ENCODE measurements at regions not wholly inside any gene's neighbourhood (a gene's known extent, or its start where the extent isn't known, plus 50 kb on each side); places are given as distances from the start of the nearest gene placed in this dataset.
"Not testable (repeated sequence)": the region's sequence is repeated elsewhere in the genome, so short reads cannot be mapped to it uniquely, and the experiment has no call there.

- H3K4me3 Mint-ChIP-seq: no peak overlapping the region
- no peak overlapping the region for H3K27ac Mint-ChIP-seq
- H3K4me1 Mint-ChIP-seq (ENCODE audit: low read depth): peaks cover 16% of the 10 kb centered on the region
- intact Hi-C loops (cut with micrococcal nuclease): no loop called here
- H3K36me3 Mint-ChIP-seq (ENCODE audit: low read depth): peaks cover 17% of the 10 kb centered on the region
- no peaks in the 10 kb centered on the region for H3K9me3 Mint-ChIP-seq
- no peak for DNase-seq (ENCODE audit: low spot score)
- H3K27me3 Mint-ChIP-seq (ENCODE audit: insufficient read depth): no peaks in the 10 kb centered on the region
Measured at GRCh38 chr12:46478123-46478522, 105.5 kb upstream of the SLC38A2 start.

DNA sequence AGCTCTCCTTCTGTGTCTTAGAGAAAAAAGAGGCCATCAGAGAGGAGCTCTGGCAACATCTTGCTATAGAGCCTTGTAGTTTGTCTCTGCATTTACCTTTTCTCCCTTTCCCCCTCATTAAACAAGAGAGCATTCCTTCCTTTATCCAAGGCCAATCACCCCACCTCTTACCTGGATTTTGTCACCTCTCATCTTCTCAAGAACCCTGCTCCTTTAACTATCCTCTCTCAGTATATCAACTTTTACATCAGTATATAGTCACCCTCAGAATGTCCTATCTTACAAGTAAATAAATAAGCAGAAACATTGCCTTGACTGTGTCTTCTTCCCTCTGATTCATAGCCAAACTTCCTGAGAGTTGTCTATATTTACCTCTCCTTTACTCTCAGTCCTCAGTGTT, 105.0 kb upstream of the SLC38A2 start:
- Mint-ChIP-seq H3K36me3 (ENCODE audit: low read depth) (peaks cover 17% of the 10 kb centered on the region), H3K27me3 (ENCODE audit: insufficient read depth) (no peaks in the 10 kb centered on the region), H3K27ac (peak overlapping the region; percentile 7), H3K4me3 (no peak overlapping the region), H3K4me1 (ENCODE audit: low read depth) (peaks cover 17% of the 10 kb centered on the region), H3K9me3 (no peaks in the 10 kb centered on the region)
- DNase-seq (ENCODE audit: low spot score): no peak
- intact Hi-C loops (cut with micrococcal nuclease): no loop called here

DNA sequence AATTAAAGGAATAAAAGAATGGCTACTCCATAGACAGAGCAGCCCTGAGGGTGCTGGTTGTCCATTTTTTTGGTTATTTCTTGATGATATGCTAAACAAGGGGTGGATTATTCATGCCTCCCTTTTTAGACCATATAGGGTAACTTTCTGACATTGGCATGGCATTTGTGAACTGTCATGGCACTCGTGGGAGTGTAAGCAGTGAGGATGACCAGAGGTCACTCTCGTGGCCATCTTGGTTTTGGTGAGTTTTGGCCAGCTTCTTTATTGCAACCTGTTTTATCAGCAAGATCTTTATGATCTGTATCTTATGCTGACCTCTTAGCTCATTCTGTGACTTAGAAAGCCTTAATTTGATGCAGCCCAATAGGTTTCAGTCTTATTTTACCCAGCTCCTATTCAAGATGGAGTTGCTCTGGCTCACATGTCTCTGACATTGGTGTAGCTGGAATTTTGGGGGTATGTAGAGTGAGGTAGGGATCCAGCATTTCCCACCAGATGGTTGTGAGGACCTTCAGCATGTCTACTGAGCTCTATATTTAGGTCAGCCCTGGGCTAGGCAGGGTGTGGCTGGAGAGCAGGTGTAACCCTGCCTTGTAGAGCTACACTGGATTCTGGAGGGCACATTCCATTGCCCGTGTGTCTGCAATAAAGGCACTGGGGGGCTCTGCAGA, 103.5 kb upstream of the SLC38A2 start:
- H3K9me3 Mint-ChIP-seq: no peaks in the 10 kb centered on the region
- peaks cover 11% of the 10 kb centered on the region for H3K36me3 Mint-ChIP-seq (ENCODE audit: low read depth)
- H3K27ac Mint-ChIP-seq: no peak overlapping the region
- intact Hi-C loops (cut with micrococcal nuclease): no loop called here
- H3K27me3 Mint-ChIP-seq (ENCODE audit: insufficient read depth): no peaks in the 10 kb centered on the region
- H3K4me1 Mint-ChIP-seq (ENCODE audit: low read depth): peaks cover 27% of the 10 kb centered on the region
- no peak for DNase-seq (ENCODE audit: low spot score)
- no peak overlapping the region for H3K4me3 Mint-ChIP-seq

DNA sequence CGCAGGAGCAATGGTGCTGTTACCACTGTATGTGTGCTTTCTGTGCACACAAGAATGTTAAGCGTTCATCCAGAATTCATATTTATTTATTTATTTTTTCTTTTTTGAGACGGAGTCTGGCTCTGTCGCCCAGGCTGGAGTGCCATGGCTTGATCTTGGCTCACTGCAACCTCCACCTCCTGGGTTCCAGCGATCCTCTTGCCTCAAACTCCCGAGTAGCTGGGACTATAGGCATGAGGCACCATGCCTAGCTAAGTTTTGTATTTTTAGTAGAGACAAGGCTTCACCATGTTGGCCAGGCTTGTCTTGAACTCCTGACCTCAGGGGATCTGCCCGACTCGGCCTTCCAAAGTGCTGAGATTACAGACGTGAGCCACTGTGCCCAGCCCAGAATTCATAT, 101.8 kb upstream of the SLC38A2 start:
- H3K27ac Mint-ChIP-seq; H3K9me3 Mint-ChIP-seq; H3K36me3 Mint-ChIP-seq (ENCODE audit: low read depth); H3K4me3 Mint-ChIP-seq; H3K27me3 Mint-ChIP-seq (ENCODE audit: insufficient read depth); DNase-seq (ENCODE audit: low spot score): not testable (repeated sequence)
- intact Hi-C loops (cut with micrococcal nuclease): loop anchor here (5.0 kb wide), 1 partner anchor 133 kb away; no protein-coding TSS in a partner anchor
- peaks cover 42% of the 10 kb centered on the region for H3K4me1 Mint-ChIP-seq (ENCODE audit: low read depth)

DNA sequence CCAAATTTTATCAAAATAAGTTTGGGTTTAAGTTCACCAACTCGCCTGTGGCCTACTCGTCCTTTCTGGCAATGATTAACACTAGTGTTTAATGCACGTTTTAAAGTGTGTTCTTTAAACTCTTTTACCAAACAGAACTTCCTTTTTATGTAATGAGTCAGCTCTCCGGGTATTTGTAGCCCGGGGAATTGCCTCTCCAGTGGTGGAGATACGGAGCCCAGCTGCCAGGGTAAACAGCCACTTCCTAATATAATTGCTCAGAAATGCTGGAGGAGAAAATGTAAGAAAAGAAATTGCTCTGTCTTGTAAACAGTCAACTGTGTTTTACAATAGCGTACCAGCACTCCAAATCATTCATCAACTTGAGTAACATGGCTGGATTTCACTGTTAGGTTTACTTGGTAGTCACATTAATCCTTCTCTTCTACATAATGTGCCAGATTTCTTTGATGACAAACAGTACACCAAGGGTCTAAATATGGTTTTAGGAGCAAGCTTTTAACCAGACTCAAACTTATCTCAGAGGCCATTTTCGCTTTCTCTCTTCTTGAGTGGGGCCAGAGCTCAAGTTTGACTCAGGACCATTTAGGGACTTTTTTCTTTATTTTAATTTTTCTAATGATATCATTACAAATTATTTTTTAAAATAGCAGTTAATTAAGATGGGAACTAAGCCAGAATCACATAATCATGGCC, 101.2 kb upstream of the SLC38A2 start:
- Mint-ChIP-seq H3K9me3 (no peaks in the 10 kb centered on the region), H3K27ac (peak overlapping the region; percentile 65), H3K4me3 (peak overlapping the region; percentile 51), H3K27me3 (ENCODE audit: insufficient read depth) (no peaks in the 10 kb centered on the region), H3K36me3 (ENCODE audit: low read depth) (peaks cover 7% of the 10 kb centered on the region), H3K4me1 (ENCODE audit: low read depth) (peaks cover 42% of the 10 kb centered on the region)
- no peak for DNase-seq (ENCODE audit: low spot score)
- intact Hi-C loops (cut with micrococcal nuclease): loop anchor here (5.0 kb wide), 1 partner anchor 134 kb away; no protein-coding TSS in a partner anchor

GRCh38 chr12:46472893-46473633, 100.5 kb upstream of the SLC38A2 start:
- Mint-ChIP-seq H3K9me3 (no peaks in the 10 kb centered on the region), H3K4me3 (no peak overlapping the region), H3K27ac (peak overlapping the region; percentile 65), H3K36me3 (ENCODE audit: low read depth) (peaks cover 6% of the 10 kb centered on the region), H3K4me1 (ENCODE audit: low read depth) (peaks cover 40% of the 10 kb centered on the region), H3K27me3 (ENCODE audit: insufficient read depth) (no peaks in the 10 kb centered on the region)
- no peak for DNase-seq (ENCODE audit: low spot score)
- intact Hi-C loops (cut with micrococcal nuclease): loop anchor here (5.0 kb wide), 1 partner anchor 134 kb away; no protein-coding TSS in a partner anchor

DNA sequence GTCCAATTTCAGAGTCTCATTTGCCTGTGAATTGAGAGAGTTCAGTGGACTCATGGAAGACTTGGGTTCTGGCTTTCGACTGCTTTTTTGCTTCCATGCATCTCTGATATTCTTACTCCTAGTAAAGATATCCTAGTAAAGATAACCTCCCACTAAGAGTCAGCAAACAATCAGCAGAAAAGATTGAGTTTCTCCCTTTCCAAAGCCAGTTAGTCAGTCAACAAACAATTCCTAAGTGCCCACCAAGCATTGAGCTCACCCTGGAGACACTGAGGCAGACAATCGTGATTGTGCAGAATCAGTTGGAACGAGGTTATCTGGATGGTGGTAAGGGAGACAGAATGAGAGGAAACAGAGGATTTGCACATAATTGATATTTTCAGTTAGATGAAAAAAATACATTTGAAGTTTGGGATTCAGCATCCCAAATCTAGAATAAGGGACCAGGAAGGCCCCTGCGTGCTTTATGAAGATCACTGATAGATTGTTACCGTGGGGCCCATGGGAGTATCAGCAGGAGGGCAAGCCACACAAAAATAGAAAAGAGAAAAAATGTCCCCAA, 99.7 kb upstream of the SLC38A2 start:
- DNase-seq (ENCODE audit: low spot score): no peak
- Mint-ChIP-seq H3K4me1 (ENCODE audit: low read depth) (peaks cover 32% of the 10 kb centered on the region), H3K9me3 (no peaks in the 10 kb centered on the region), H3K27me3 (ENCODE audit: insufficient read depth) (no peaks in the 10 kb centered on the region), H3K36me3 (ENCODE audit: low read depth) (peaks cover 3% of the 10 kb centered on the region), H3K4me3 (no peak overlapping the region), H3K27ac (no peak overlapping the region)
- intact Hi-C loops (cut with micrococcal nuclease): loop anchor here (5.0 kb wide), 1 partner anchor 135 kb away; no protein-coding TSS in a partner anchor

DNA sequence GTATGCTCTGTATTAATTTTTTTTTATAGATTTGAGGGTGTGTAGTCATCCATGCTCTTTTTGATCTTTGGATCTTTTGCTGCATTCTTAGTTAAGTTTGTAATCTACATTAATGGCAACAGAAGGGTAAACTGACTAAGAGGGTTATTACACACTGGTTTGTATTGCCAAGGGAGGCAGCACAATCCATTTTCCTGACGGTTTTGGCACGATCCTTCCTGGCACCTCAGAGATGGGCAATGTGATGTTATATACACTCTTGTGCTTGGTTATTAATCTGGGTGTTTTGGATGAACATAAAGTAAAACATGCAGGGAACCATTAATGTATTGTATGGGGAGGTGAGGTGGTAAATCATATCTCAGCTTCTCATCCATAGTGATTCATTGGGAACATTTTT, 98.8 kb upstream of the SLC38A2 start:
- H3K4me1 Mint-ChIP-seq (ENCODE audit: low read depth): peaks cover 32% of the 10 kb centered on the region
- intact Hi-C loops (cut with micrococcal nuclease): loop anchor here (5.0 kb wide), 1 partner anchor 136 kb away; no protein-coding TSS in a partner anchor
- no peaks in the 10 kb centered on the region for H3K9me3 Mint-ChIP-seq
- no peak for DNase-seq (ENCODE audit: low spot score)
- no peak overlapping the region for H3K27ac Mint-ChIP-seq
- peaks cover 3% of the 10 kb centered on the region for H3K36me3 Mint-ChIP-seq (ENCODE audit: low read depth)
- H3K4me3 Mint-ChIP-seq: no peak overlapping the region
- no peaks in the 10 kb centered on the region for H3K27me3 Mint-ChIP-seq (ENCODE audit: insufficient read depth)

- intact Hi-C loops (cut with micrococcal nuclease): loop anchor here (1.0 to 5.0 kb wide), 3 partner anchors 12 to 136 kb away; no protein-coding TSS in a partner anchor
- H3K27ac Mint-ChIP-seq: no peak overlapping the region
Measured at GRCh38 chr12:46470975-46471374, 98.4 kb upstream of the SLC38A2 start.

DNA sequence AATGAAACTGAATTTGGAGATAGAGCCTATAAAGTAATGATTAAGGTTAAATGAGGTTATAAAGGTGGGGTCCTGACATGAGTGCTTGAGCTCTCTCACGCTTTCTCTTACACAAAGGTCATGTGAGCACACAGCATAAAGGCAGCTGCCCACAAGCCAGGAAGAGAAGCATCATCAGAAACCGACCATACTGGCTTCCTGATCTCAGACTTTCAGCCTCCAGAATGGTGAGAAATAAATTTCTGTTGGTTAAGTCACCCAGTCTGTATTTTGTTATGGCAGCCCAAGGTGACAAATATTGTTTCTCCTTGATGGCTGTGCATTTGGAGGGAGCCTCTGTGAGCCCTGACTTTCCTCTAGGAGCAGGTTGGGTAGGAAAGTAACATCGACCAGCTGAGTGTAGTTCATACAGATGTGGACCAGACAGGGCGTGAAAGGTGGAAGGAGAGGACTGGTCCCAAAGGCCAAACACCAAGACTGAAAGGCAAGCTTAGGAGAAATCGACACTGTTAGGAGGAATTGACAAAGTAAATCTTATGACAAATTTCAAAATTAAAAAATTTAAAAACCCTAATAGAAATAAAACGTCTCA, 97.6 kb upstream of the SLC38A2 start:
- H3K4me1 Mint-ChIP-seq (ENCODE audit: low read depth): peaks cover 32% of the 10 kb centered on the region
- peak; percentile 16 for DNase-seq (ENCODE audit: low spot score)
- H3K27ac Mint-ChIP-seq: peak overlapping the region; percentile 91
- peaks cover 3% of the 10 kb centered on the region for H3K36me3 Mint-ChIP-seq (ENCODE audit: low read depth)
- H3K4me3 Mint-ChIP-seq: peak overlapping the region; percentile 77
- no peaks in the 10 kb centered on the region for H3K9me3 Mint-ChIP-seq
- intact Hi-C loops (cut with micrococcal nuclease): loop anchor here (1.0 to 5.0 kb wide), 3 partner anchors 11 to 137 kb away; no protein-coding TSS in a partner anchor
- no peaks in the 10 kb centered on the region for H3K27me3 Mint-ChIP-seq (ENCODE audit: insufficient read depth)

More at GRCh38 chr12:46470975-46471374, 98.4 kb upstream of the SLC38A2 start:
- no peak for DNase-seq (ENCODE audit: low spot score)
- H3K4me1 Mint-ChIP-seq (ENCODE audit: low read depth): peaks cover 32% of the 10 kb centered on the region
- H3K4me3 Mint-ChIP-seq: no peak overlapping the region
- H3K36me3 Mint-ChIP-seq (ENCODE audit: low read depth): peaks cover 3% of the 10 kb centered on the region
- H3K9me3 Mint-ChIP-seq: no peaks in the 10 kb centered on the region
- no peaks in the 10 kb centered on the region for H3K27me3 Mint-ChIP-seq (ENCODE audit: insufficient read depth)

GRCh38 chr12:46468813-46469212, 96.2 kb upstream of the SLC38A2 start:
- H3K4me1 Mint-ChIP-seq (ENCODE audit: low read depth): peaks cover 30% of the 10 kb centered on the region
- no peak overlapping the region for H3K4me3 Mint-ChIP-seq
- DNase-seq (ENCODE audit: low spot score): no peak
- H3K9me3 Mint-ChIP-seq: peaks cover 8% of the 10 kb centered on the region
- H3K36me3 Mint-ChIP-seq (ENCODE audit: low read depth): peaks cover 3% of the 10 kb centered on the region
- H3K27me3 Mint-ChIP-seq (ENCODE audit: insufficient read depth): no peaks in the 10 kb centered on the region
- intact Hi-C loops (cut with micrococcal nuclease): no loop called here
- no peak overlapping the region for H3K27ac Mint-ChIP-seq

GRCh38 chr12:46468160-46468559, 95.6 kb upstream of the SLC38A2 start:
- Mint-ChIP-seq H3K9me3 (peaks cover 8% of the 10 kb centered on the region), H3K4me3 (no peak overlapping the region), H3K27me3 (ENCODE audit: insufficient read depth) (no peaks in the 10 kb centered on the region), H3K4me1 (ENCODE audit: low read depth) (peaks cover 25% of the 10 kb centered on the region), H3K36me3 (ENCODE audit: low read depth) (peaks cover 3% of the 10 kb centered on the region), H3K27ac (no peak overlapping the region)
- DNase-seq (ENCODE audit: low spot score): no peak
- intact Hi-C loops (cut with micrococcal nuclease): no loop called here
